H9 (cell line): ENCODE measurements at regions not wholly inside any gene's neighbourhood (a gene's known extent, or its start where the extent isn't known, plus 50 kb on each side); places are given as distances from the start of the nearest gene placed in this dataset.

Experiments used
- DNase-seq: peaks from one replicate; pipeline ENCODE4 v3.0.0-alpha.2; 2017
- H2AFZ ChIP-seq: one replicate; pipeline ENCODE4 v1.6.1; 2013; ENCODE audit warnings: mild to moderate bottlenecking, low read length, control low read depth, moderate library complexity
- H2AK5ac ChIP-seq: 2 replicates; pipeline ENCODE4 v1.6.1; 2013; ENCODE audit warnings: low read length, control low read depth, mixed read lengths; ENCODE audit not compliant: insufficient read length
- H2BK120ac ChIP-seq: one replicate; pipeline ENCODE4 v1.6.1; 2013; ENCODE audit warnings: low read depth, mild to moderate bottlenecking, low read length, control low read depth, inconsistent platforms; ENCODE audit not compliant: poor library complexity, severe bottlenecking
- H2BK12ac ChIP-seq: 2 replicates; pipeline ENCODE4 v1.6.1; 2013; ENCODE audit warnings: low read length, control low read depth, mixed read lengths, low read depth; ENCODE audit not compliant: insufficient read length
- H2BK15ac ChIP-seq: 2 replicates; pipeline ENCODE4 v1.6.1; 2013; ENCODE audit warnings: low read depth, low read length, control low read depth
- H2BK20ac ChIP-seq: one replicate; pipeline ENCODE4 v1.6.1; 2013; ENCODE audit warnings: low read depth, mild to moderate bottlenecking, low read length, control low read depth, inconsistent platforms; ENCODE audit not compliant: poor library complexity, severe bottlenecking
- H2BK5ac ChIP-seq: 2 replicates; pipeline ENCODE4 v1.6.1; 2013; ENCODE audit warnings: low read length, control low read depth, mixed read lengths; ENCODE audit not compliant: insufficient read length
- H3K14ac ChIP-seq: 2 replicates; pipeline ENCODE4 v1.6.1; 2013; ENCODE audit warnings: low read length, control low read depth; ENCODE audit not compliant: insufficient read depth
- H3K18ac ChIP-seq: 2 replicates; pipeline ENCODE4 v1.6.1; 2013; ENCODE audit warnings: low read depth, mild to moderate bottlenecking, mixed read lengths, low read length, control low read depth; ENCODE audit not compliant: insufficient read length
- H3K23ac ChIP-seq: 2 replicates; pipeline ENCODE4 v1.6.1; 2013; ENCODE audit warnings: low read length, control low read depth, mixed read lengths, low read depth; ENCODE audit not compliant: insufficient read length
- H3K23me2 ChIP-seq: 2 replicates; pipeline ENCODE4 v1.6.1; 2013; ENCODE audit warnings: low read depth, mild to moderate bottlenecking, mixed read lengths, low read length, control low read depth; ENCODE audit not compliant: insufficient read length, poor library complexity, severe bottlenecking
- H3K27ac ChIP-seq: 2 replicates; pipeline ENCODE4 v1.5.1; 2013; ENCODE audit warnings: low read length, control low read depth, mixed read lengths, low read depth; ENCODE audit not compliant: insufficient read length
- H3K27me3 ChIP-seq: 2 replicates; pipeline ENCODE4 v1.6.1; 2013; ENCODE audit warnings: low read length, control low read depth, inconsistent platforms; ENCODE audit not compliant: insufficient read depth
- H3K4ac ChIP-seq: 2 replicates; pipeline ENCODE4 v1.6.1; 2013; ENCODE audit warnings: low read depth, mild to moderate bottlenecking, control low read depth, inconsistent platforms, low read length, moderate library complexity
- H3K4me1 ChIP-seq: 2 replicates; pipeline ENCODE4 v1.6.1; 2013; ENCODE audit warnings: low read length, control low read depth, inconsistent platforms; ENCODE audit not compliant: insufficient read depth
- H3K4me2 ChIP-seq: 2 replicates; pipeline ENCODE4 v1.6.1; 2013; ENCODE audit warnings: low read length, control low read depth, mixed read lengths; ENCODE audit not compliant: insufficient read length, insufficient read depth
- H3K56ac ChIP-seq: 2 replicates; pipeline ENCODE4 v1.6.1; 2013; ENCODE audit warnings: low read depth, mild to moderate bottlenecking, mixed read lengths, low read length, control low read depth; ENCODE audit not compliant: insufficient read length
- H3K79me1 ChIP-seq: 2 replicates; pipeline ENCODE4 v1.6.1; 2013; ENCODE audit warnings: low read depth, mild to moderate bottlenecking, moderate library complexity, low read length, control low read depth, inconsistent platforms; ENCODE audit not compliant: insufficient read depth, poor library complexity, severe bottlenecking
- H3K79me2 ChIP-seq: 2 replicates; pipeline ENCODE4 v1.6.1; 2013; ENCODE audit warnings: low read length, control low read depth, inconsistent platforms; ENCODE audit not compliant: insufficient read depth
- H3K9ac ChIP-seq: 2 replicates; pipeline ENCODE4 v1.6.1; 2013; ENCODE audit warnings: low read length, control low read depth, mixed read lengths; ENCODE audit not compliant: insufficient read length; ENCODE audit errors: extremely low read depth
- H3K9me3 ChIP-seq: one replicate; pipeline ENCODE4 v1.6.1; 2013; ENCODE audit warnings: low read depth, low read length, inconsistent platforms; ENCODE audit not compliant: control insufficient read depth
- H3T11ph ChIP-seq: one replicate; pipeline ENCODE4 v1.6.1; 2013; ENCODE audit warnings: mild to moderate bottlenecking, low read length, control low read depth, inconsistent platforms
- H4K20me1 ChIP-seq: one replicate; pipeline ENCODE4 v1.6.1; 2013; ENCODE audit not compliant: control insufficient read depth, insufficient read length, insufficient read depth
- H4K5ac ChIP-seq: 2 replicates; pipeline ENCODE4 v1.6.1; 2013; ENCODE audit warnings: low read depth, mild to moderate bottlenecking, mixed read lengths, low read length, control low read depth; ENCODE audit not compliant: insufficient read length
- H4K8ac ChIP-seq: replicated peaks from 2 replicates; pipeline ENCODE4 v1.6.1; 2013; ENCODE audit warnings: low read length, control low read depth, mixed read lengths, low read depth; ENCODE audit not compliant: insufficient read length
- H4K91ac ChIP-seq: 2 replicates; pipeline ENCODE4 v1.6.1; 2013; ENCODE audit warnings: low read depth, mild to moderate bottlenecking, moderate library complexity, mixed read lengths, low read length, control low read depth; ENCODE audit not compliant: insufficient read length
- H3K27ac Mint-ChIP-seq, 3 experiments: 2 replicates in 2 of 3; 3 replicates in 1 of 3; pipeline ENCODE4 v1.8.0; 2020 to 2021; ENCODE audit warnings: mixed read lengths in 3 of 3, mild to moderate bottlenecking in 1 of 3, moderate library complexity in 1 of 3
- H3K27me3 Mint-ChIP-seq: 2 replicates; pipeline ENCODE4 v1.8.0; 2021; ENCODE audit warnings: low read depth, mild to moderate bottlenecking, moderate library complexity, mixed read lengths
- H3K36me3 Mint-ChIP-seq, 3 experiments: 2 replicates in 2 of 3; 3 replicates in 1 of 3; pipeline ENCODE4 v1.8.0; 2020 to 2021; ENCODE audit warnings: low read depth in 3 of 3, mixed read lengths in 3 of 3; ENCODE audit not compliant: insufficient read depth in 1 of 3
- H3K4me1 Mint-ChIP-seq, 2 experiments: 2 replicates each; pipeline ENCODE4 v1.8.0; 2020; ENCODE audit warnings: mixed read lengths in 2 of 2
- H3K4me3 Mint-ChIP-seq, 2 experiments: 2 replicates in 1 of 2; 3 replicates in 1 of 2; pipeline ENCODE4 v1.8.0; 2020 to 2021; ENCODE audit warnings: mild to moderate bottlenecking in 2 of 2, mixed read lengths in 2 of 2, moderate library complexity in 1 of 2
- H3K9me3 Mint-ChIP-seq, 2 experiments: 2 replicates in 1 of 2; 3 replicates in 1 of 2; pipeline ENCODE4 v1.8.0; 2020; ENCODE audit warnings: mild to moderate bottlenecking in 2 of 2, mixed read lengths in 2 of 2, moderate library complexity in 1 of 2
- CTCF ChIP-seq: fragments of 200-600 bp; sonication (generic); conservative IDR thresholded peaks from 3 replicates; pipeline ENCODE4 v1.8.0; 2021; ENCODE audit warnings: antibody characterized with exemption, mild to moderate bottlenecking
- WGBS: extraction: QIAGEN DNeasy Blood & Tissue Kit; methylation state at CpG from one replicate; pipeline ENCODE4 v1.1.7; 2013; ENCODE audit warnings: missing lambda C conversion rate, low lambda C conversion rate, mixed read lengths; ENCODE audit not compliant: insufficient read length; ENCODE audit errors: extremely low coverage; 5-methylcytosine and 5-hydroxymethylcytosine counted together

GRCh38 chr16:6641091-6641490 is 691.6 kb upstream of the RBFOX1 start:
- Histone ChIP-seq H3K4me1 (peaks cover 8% of the 10 kb centered on the region; the same call in 1 of the 2 replicates), H4K91ac (no peak overlapping the region), H3K23me2 (peaks cover 7% of the 10 kb centered on the region), H3K27me3 (no peaks in the 10 kb centered on the region), H3K56ac (no peak overlapping the region), H3K23ac (no peak overlapping the region), H3K18ac (no peak overlapping the region), H3K4me2 (no peak overlapping the region), H2AFZ (no peak overlapping the region), H3K79me2 (no peaks in the 10 kb centered on the region), H2BK20ac (no peak overlapping the region), H3K14ac (no peak overlapping the region), H2AK5ac (no peak overlapping the region), H2BK120ac (no peak overlapping the region), H3T11ph (no peak overlapping the region), H3K9ac (no peak overlapping the region), H3K9me3 (no peaks in the 10 kb centered on the region), H2BK12ac (no peak overlapping the region), H4K8ac (no peak overlapping the region), H3K79me1 (no peaks in the 10 kb centered on the region), H4K20me1 (no peaks in the 10 kb centered on the region), H2BK15ac (no peak overlapping the region), H2BK5ac (no peak overlapping the region), H3K4ac (no peak overlapping the region), H3K27ac (no peak overlapping the region), H4K5ac (no peak overlapping the region)
- H3K4me3 Mint-ChIP-seq: no peak overlapping the region
- H3K9me3 Mint-ChIP-seq: no peaks in the 10 kb centered on the region
- TF ChIP-seq CTCF: no peak
- H3K4me1 Mint-ChIP-seq: peaks cover 23 to 28% of the 10 kb centered on the region in 2 experiments
- H3K36me3 Mint-ChIP-seq: no peaks in the 10 kb centered on the region
- no peaks in the 10 kb centered on the region for H3K27me3 Mint-ChIP-seq
- DNase-seq: no peak
- 0 out of 7 replicates have a peak overlapping the region, but pooled peaks of 1 of the 3 experiments have one; percentile 4 for H3K27ac Mint-ChIP-seq
- no CpG with 5 or more reads among the region's 10 CpGs for WGBS
